DOHH2 (cell line): ENCODE measurements at regions not wholly inside any gene's neighbourhood (a gene's known extent, or its start where the extent isn't known, plus 50 kb on each side); places are given as distances from the start of the nearest gene placed in this dataset.

Experiments used
- CTCF ChIP-seq: fragments of 200-600 bp; sonication (generic); IDR thresholded peaks from one replicate; pipeline ENCODE4 v1.5.1; 2014; ENCODE audit warnings: antibody characterized with exemption, mild to moderate bottlenecking, low read depth, low read length; ENCODE audit not compliant: poor library complexity, severe bottlenecking
- EZH2phosphoT487 ChIP-seq: fragments of 200-600 bp; sonication (generic); IDR thresholded peaks from 2 replicates; pipeline ENCODE4 v1.6.1; 2017; ENCODE audit warnings: borderline replicate concordance, mild to moderate bottlenecking, antibody characterized with exemption, low read length, moderate library complexity, mixed read lengths

GRCh38 chr5:174327317-174327864, 281.9 kb downstream of the NSG2 start:
- TF ChIP-seq CTCF (peak; percentile 86), EZH2phosphoT487 (no peak)
